ENCODE measurements at regions not wholly inside any gene's neighbourhood (a gene's known extent, or its start where the extent isn't known, plus 50 kb on each side); places are given as distances from the start of the nearest gene placed in this dataset.
A peak's percentile ranks its signal among the peaks of the same experiment; 100 is the strongest.
"Not testable (repeated sequence)": the region's sequence is repeated elsewhere in the genome, so short reads cannot be mapped to it uniquely, and the experiment has no call there.

DNA sequence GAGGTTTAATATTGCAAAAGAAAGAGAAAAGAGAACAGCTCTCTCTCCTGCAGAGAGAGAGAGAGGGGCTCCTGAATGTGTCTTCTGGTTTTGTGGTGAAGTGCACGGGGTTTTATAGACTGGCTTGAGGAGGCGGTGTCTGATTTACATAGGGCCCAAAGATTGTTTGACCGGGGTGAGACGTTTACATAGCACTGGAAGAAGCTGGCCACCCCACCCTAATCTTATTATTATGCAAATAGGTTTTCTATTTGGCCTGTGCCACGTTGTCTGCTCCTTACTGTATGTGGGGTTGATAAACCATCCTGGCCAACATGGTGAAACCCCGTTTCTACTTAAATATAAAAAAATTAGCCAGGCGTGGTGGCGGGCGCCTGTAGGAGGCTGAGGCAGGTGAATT lies 268.6 kb downstream of the SV2B start:
- Mint-ChIP-seq H3K9me3 (ENCODE audit: unreplicated experiment) (no peaks in the 10 kb centered on the region), H3K4me3 (ENCODE audit: unreplicated experiment) (no peak overlapping the region), H3K27ac (ENCODE audit: unreplicated experiment) (no peak overlapping the region), H3K36me3 (ENCODE audit: low read depth, unreplicated experiment) (no peaks in the 10 kb centered on the region), H3K4me1 (ENCODE audit: unreplicated experiment) (peaks cover 16% of the 10 kb centered on the region), H3K27me3 (ENCODE audit: unreplicated experiment) (peaks cover 2% of the 10 kb centered on the region)
- DNase-seq (ENCODE audit: low spot score) = no peak
- TF ChIP-seq, protein P1, sequence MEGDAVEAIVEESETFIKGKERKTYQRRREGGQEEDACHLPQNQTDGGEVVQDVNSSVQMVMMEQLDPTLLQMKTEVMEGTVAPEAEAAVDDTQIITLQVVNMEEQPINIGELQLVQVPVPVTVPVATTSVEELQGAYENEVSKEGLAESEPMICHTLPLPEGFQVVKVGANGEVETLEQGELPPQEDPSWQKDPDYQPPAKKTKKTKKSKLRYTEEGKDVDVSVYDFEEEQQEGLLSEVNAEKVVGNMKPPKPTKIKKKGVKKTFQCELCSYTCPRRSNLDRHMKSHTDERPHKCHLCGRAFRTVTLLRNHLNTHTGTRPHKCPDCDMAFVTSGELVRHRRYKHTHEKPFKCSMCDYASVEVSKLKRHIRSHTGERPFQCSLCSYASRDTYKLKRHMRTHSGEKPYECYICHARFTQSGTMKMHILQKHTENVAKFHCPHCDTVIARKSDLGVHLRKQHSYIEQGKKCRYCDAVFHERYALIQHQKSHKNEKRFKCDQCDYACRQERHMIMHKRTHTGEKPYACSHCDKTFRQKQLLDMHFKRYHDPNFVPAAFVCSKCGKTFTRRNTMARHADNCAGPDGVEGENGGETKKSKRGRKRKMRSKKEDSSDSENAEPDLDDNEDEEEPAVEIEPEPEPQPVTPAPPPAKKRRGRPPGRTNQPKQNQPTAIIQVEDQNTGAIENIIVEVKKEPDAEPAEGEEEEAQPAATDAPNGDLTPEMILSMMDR (IDR thresholded peaks at IDR 0.05; ENCODE audit: unreplicated experiment) = no peak

DNA sequence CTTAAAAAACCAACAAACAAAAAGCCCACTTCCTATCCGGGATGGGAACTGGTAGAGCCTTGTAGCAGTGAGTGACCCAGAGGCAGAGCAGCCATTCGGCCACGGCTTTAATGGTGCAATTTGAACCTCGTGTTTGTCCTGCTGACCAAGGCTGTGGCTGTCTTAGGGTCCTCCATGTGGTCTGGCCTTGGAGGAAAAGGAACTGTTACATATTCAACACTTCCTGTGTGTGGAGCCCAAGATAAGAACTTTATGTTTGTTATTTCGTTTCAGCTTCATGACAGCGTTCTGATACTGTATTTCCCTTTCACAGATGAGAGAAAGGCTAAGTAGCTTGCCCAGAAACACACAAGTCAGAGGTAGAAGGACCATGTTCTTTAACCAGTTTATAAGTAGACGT lies 269.8 kb downstream of the SV2B start:
- H3K36me3 Mint-ChIP-seq (ENCODE audit: low read depth, unreplicated experiment) = no peaks in the 10 kb centered on the region
- H3K27me3 Mint-ChIP-seq (ENCODE audit: unreplicated experiment) = peaks cover 2% of the 10 kb centered on the region
- peak; percentile 8 for DNase-seq (ENCODE audit: low spot score)
- H3K9me3 Mint-ChIP-seq (ENCODE audit: unreplicated experiment) = no peaks in the 10 kb centered on the region
- no peak overlapping the region for H3K4me3 Mint-ChIP-seq (ENCODE audit: unreplicated experiment)
- peak overlapping the region; percentile 71 for H3K27ac Mint-ChIP-seq (ENCODE audit: unreplicated experiment)
- TF ChIP-seq, protein P1 (IDR thresholded peaks at IDR 0.05; ENCODE audit: unreplicated experiment) = no peak
- peaks cover 16% of the 10 kb centered on the region for H3K4me1 Mint-ChIP-seq (ENCODE audit: unreplicated experiment)

DNA sequence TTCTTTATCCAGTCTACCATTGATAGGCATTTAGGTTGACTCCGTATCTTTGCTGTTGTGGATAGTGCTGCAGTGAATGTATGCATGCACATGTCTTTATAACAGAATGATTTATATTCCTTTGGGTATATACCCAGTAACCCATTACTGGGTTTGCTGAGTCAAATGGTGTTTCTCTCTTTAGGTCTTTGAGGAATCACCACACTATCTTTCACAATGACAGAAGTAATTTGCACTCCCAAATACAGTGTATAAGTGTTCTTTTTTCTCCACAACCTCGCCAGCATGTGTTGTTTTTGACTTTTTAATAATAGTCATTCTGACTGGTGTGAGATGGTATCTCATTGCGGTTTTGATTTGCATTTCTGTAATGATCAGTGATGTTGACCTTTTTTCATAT lies 271.3 kb downstream of the SV2B start:
- H3K36me3 Mint-ChIP-seq (ENCODE audit: low read depth, unreplicated experiment); DNase-seq (ENCODE audit: low spot score); H3K27me3 Mint-ChIP-seq (ENCODE audit: unreplicated experiment); H3K9me3 Mint-ChIP-seq (ENCODE audit: unreplicated experiment); H3K27ac Mint-ChIP-seq (ENCODE audit: unreplicated experiment); H3K4me3 Mint-ChIP-seq (ENCODE audit: unreplicated experiment): not testable (repeated sequence)
- peaks cover 16% of the 10 kb centered on the region for H3K4me1 Mint-ChIP-seq (ENCODE audit: unreplicated experiment)

DNA sequence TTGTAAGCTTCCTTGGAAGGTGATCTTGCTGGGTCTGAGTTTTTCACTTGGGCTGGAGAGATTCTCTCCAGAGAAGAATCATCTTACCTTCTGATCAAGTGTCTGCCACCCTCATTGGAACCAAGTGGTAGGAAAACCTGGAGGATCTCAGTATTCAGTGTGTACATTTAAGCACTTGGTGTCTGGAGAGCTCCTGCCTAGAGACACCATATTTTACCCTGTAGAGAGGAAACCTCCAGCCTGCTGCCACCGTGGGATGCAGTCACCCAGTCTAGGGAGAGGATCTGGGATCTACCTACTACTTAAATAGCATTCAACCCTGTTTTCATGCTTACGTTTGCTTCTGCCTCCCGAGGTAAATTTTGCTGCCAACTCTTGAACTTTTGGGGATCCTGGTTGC lies 274.3 kb downstream of the SV2B start:
- no peak overlapping the region for H3K27ac Mint-ChIP-seq (ENCODE audit: unreplicated experiment)
- DNase-seq (ENCODE audit: low spot score) = no peak
- H3K36me3 Mint-ChIP-seq (ENCODE audit: low read depth, unreplicated experiment) = no peaks in the 10 kb centered on the region
- TF ChIP-seq, protein P1 (IDR thresholded peaks at IDR 0.05; ENCODE audit: unreplicated experiment) = no peak
- no peaks in the 10 kb centered on the region for H3K9me3 Mint-ChIP-seq (ENCODE audit: unreplicated experiment)
- no peak overlapping the region for H3K4me3 Mint-ChIP-seq (ENCODE audit: unreplicated experiment)
- peaks cover 2% of the 10 kb centered on the region for H3K27me3 Mint-ChIP-seq (ENCODE audit: unreplicated experiment)
- H3K4me1 Mint-ChIP-seq (ENCODE audit: unreplicated experiment) = peaks cover 11% of the 10 kb centered on the region

DNA sequence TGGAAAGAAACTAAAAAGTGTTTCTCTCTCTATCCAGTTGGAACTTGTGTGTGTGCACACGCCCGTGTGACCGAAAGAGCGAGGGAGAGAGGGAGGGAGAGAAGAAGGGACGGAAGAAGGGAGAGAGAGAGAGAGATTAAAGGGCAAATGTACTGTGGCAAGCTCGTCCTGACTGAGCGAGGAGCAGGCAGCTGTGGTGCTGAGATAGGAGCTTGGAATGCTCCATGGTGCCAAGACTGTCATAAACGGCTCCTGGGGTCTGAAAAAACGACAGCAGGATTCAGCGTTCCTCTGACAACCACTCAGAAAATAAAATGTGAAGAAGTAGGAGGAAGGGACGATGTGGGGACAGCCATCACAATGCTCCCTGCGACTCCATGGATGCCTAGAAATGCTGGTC lies 276.0 kb downstream of the SV2B start:
- TF ChIP-seq, protein P1 (IDR thresholded peaks at IDR 0.05; ENCODE audit: unreplicated experiment) = no peak
- H3K4me3 Mint-ChIP-seq (ENCODE audit: unreplicated experiment) = no peak overlapping the region
- H3K27me3 Mint-ChIP-seq (ENCODE audit: unreplicated experiment) = no peaks in the 10 kb centered on the region
- H3K36me3 Mint-ChIP-seq (ENCODE audit: low read depth, unreplicated experiment) = no peaks in the 10 kb centered on the region
- H3K9me3 Mint-ChIP-seq (ENCODE audit: unreplicated experiment) = no peaks in the 10 kb centered on the region
- H3K27ac Mint-ChIP-seq (ENCODE audit: unreplicated experiment) = no peak overlapping the region
- H3K4me1 Mint-ChIP-seq (ENCODE audit: unreplicated experiment) = no peaks in the 10 kb centered on the region
- DNase-seq (ENCODE audit: low spot score) = no peak

DNA sequence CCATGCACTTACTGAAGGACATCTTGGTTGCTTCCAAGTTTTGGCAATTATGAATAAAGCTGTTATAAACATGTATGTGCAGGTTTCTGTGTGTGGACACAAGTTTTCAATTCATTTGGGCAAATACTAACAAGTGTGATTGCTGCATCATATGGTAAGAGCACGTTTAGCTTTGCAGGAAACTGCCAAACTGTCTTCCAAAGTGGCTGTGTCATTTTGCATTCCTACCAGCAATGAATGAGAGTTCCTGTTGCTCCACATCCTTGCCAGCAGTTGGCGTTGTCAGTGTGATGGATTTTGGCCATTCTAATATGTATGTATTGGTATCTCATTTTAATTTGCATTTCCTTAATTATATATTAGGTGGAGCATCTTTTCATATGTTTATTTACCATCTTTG lies 280.1 kb downstream of the SV2B start:
- peaks cover 5% of the 10 kb centered on the region for H3K4me1 Mint-ChIP-seq (ENCODE audit: unreplicated experiment)
- TF ChIP-seq, protein P1 (IDR thresholded peaks at IDR 0.05; ENCODE audit: unreplicated experiment) = no peak
- no peak for DNase-seq (ENCODE audit: low spot score)
- H3K4me3 Mint-ChIP-seq (ENCODE audit: unreplicated experiment) = no peak overlapping the region
- H3K27ac Mint-ChIP-seq (ENCODE audit: unreplicated experiment) = no peak overlapping the region
- no peaks in the 10 kb centered on the region for H3K9me3 Mint-ChIP-seq (ENCODE audit: unreplicated experiment)
- no peaks in the 10 kb centered on the region for H3K27me3 Mint-ChIP-seq (ENCODE audit: unreplicated experiment)
- no peaks in the 10 kb centered on the region for H3K36me3 Mint-ChIP-seq (ENCODE audit: low read depth, unreplicated experiment)
